ENCODE measurements at regions not wholly inside any gene's neighbourhood (a gene's known extent, or its start where the extent isn't known, plus 50 kb on each side); places are given as distances from the start of the nearest gene placed in this dataset.
"Not testable (repeated sequence)": the region's sequence is repeated elsewhere in the genome, so short reads cannot be mapped to it uniquely, and the experiment has no call there.

- not testable (repeated sequence) for H3K4me3 Mint-ChIP-seq; H3K27me3 Mint-ChIP-seq; H3K9me3 Mint-ChIP-seq; DNase-seq; H3K27ac Mint-ChIP-seq; ATAC-seq (replicated peaks); H3K36me3 Mint-ChIP-seq; H3K4me1 Mint-ChIP-seq
Observed at GRCh38 chr4:171298048-171298718, 515.0 kb upstream of the GALNTL6 start.

- H3K9me3 Mint-ChIP-seq, result no peaks in the 10 kb centered on the region
- no peaks in the 10 kb centered on the region for H3K36me3 Mint-ChIP-seq
- no peaks in the 10 kb centered on the region for H3K4me1 Mint-ChIP-seq
- no peak overlapping the region for H3K27ac Mint-ChIP-seq
- DNase-seq (no peak), ATAC-seq (replicated peaks) (no peak)
- no peak overlapping the region for H3K4me3 Mint-ChIP-seq
- H3K27me3 Mint-ChIP-seq, result no peaks in the 10 kb centered on the region
Observed at GRCh38 chr4:171288816-171289432, 524.3 kb upstream of the GALNTL6 start.

DNA sequence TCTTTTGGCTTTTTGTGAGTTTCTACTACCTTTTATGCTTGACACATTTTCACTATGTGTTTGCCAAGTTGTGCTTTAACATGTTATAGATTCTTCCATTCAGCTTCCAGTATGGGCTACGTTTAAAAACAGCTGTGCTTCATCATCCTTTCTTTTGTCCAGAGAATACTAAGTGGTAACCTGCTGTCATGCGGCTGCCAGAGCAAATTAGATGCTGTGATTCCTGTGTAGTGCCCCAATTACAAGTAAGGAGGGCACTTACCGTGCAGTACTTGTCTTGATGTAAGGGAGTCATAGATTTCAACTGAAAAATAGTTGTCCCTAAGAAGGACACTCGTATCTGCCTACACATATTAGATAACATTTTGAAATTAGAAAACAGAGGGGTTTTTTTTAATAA is 531.8 kb upstream of the GALNTL6 start:
- H3K36me3 Mint-ChIP-seq, result no peaks in the 10 kb centered on the region
- no peaks in the 10 kb centered on the region for H3K9me3 Mint-ChIP-seq
- no peaks in the 10 kb centered on the region for H3K4me1 Mint-ChIP-seq
- no peak overlapping the region for H3K27ac Mint-ChIP-seq
- ATAC-seq (replicated peaks), result no peak
- no peak overlapping the region for H3K4me3 Mint-ChIP-seq
- no peak for DNase-seq
- no peaks in the 10 kb centered on the region for H3K27me3 Mint-ChIP-seq

DNA sequence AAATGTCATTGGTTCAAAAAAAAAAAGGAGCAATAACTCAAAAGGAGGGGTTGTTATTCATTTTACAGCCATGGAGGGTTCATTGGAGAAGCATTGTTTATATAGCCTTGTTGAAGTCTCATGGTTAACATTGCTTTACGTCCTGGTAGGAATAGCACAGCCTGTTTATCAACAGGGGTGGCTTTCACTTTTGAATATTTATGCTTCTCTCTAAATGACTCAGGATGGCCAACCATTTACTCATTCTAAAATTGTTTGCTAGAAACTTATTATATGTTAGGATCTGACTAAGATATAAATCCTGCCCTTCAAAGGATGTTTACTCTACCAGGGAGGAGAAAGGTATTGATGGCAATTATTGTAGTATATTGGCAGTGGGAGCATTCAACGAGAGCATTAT is 534.1 kb upstream of the GALNTL6 start:
- no peak for ATAC-seq (replicated peaks)
- Mint-ChIP-seq H3K27me3 (no peaks in the 10 kb centered on the region), H3K27ac (no peak overlapping the region), H3K4me3 (no peak overlapping the region), H3K36me3 (no peaks in the 10 kb centered on the region), H3K9me3 (no peaks in the 10 kb centered on the region), H3K4me1 (no peaks in the 10 kb centered on the region)
- DNase-seq, result no peak

- H3K27me3 Mint-ChIP-seq, result no peaks in the 10 kb centered on the region
- peaks cover 0 to 2% of the 10 kb centered on the region in 2 donors for H3K9me3 Mint-ChIP-seq
- no peak for DNase-seq
Observed at GRCh38 chr4:171266671-171267070, 546.5 kb upstream of the GALNTL6 start.

GRCh38 chr4:171265190-171265818 is 547.9 kb upstream of the GALNTL6 start:
- no peak for ATAC-seq (replicated peaks)

More at GRCh38 chr4:171266671-171267070, 546.5 kb upstream of the GALNTL6 start:
- no peaks in the 10 kb centered on the region for H3K4me1 Mint-ChIP-seq
- no peak overlapping the region for H3K27ac Mint-ChIP-seq
- no peak overlapping the region for H3K4me3 Mint-ChIP-seq
- H3K36me3 Mint-ChIP-seq, result no peaks in the 10 kb centered on the region
- no peak for ATAC-seq (replicated peaks)

GRCh38 chr4:171256223-171256622 is 557.0 kb upstream of the GALNTL6 start:
- Mint-ChIP-seq H3K4me1 (no peaks in the 10 kb centered on the region), H3K27ac (no peak overlapping the region), H3K27me3 (no peaks in the 10 kb centered on the region), H3K4me3 (no peak overlapping the region), H3K9me3 (peaks cover 0 to 2% of the 10 kb centered on the region in 2 donors), H3K36me3 (no peaks in the 10 kb centered on the region)
- DNase-seq (no peak), ATAC-seq (replicated peaks) (no peak)

More at GRCh38 chr4:171265190-171265818, 547.9 kb upstream of the GALNTL6 start:
- no peak for DNase-seq
- H3K4me1 Mint-ChIP-seq, result no peaks in the 10 kb centered on the region
- no peaks in the 10 kb centered on the region for H3K27me3 Mint-ChIP-seq
- no peak overlapping the region for H3K4me3 Mint-ChIP-seq
- H3K27ac Mint-ChIP-seq, result no peak overlapping the region
- H3K9me3 Mint-ChIP-seq, result peaks cover 0 to 2% of the 10 kb centered on the region in 2 donors
- H3K36me3 Mint-ChIP-seq, result no peaks in the 10 kb centered on the region

DNA sequence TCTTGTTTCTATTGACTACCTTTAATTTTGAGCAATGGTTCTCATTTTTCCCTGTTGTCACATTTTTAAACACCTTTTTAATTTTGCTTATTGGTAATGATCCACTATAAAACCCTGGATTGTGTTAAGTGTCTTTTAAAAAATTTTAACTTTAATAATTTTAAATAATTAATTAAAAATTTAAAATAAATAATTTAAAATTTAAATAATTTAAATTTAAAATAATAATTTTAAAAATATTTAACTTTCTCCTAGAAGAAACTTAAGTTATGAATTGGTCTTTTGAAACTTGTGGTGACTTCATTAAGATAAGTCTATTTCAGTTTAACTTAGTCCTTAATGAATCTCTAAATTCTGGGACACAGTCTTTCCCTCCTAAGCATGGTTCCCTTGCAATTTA is 566.3 kb upstream of the GALNTL6 start:
- Mint-ChIP-seq H3K27me3 (no peaks in the 10 kb centered on the region), H3K4me3 (no peak overlapping the region), H3K36me3 (no peaks in the 10 kb centered on the region), H3K9me3 (peaks cover 5 to 7% of the 10 kb centered on the region in 2 donors), H3K27ac (no peak overlapping the region), H3K4me1 (no peaks in the 10 kb centered on the region)
- DNase-seq (no peak), ATAC-seq (replicated peaks) (no peak)

DNA sequence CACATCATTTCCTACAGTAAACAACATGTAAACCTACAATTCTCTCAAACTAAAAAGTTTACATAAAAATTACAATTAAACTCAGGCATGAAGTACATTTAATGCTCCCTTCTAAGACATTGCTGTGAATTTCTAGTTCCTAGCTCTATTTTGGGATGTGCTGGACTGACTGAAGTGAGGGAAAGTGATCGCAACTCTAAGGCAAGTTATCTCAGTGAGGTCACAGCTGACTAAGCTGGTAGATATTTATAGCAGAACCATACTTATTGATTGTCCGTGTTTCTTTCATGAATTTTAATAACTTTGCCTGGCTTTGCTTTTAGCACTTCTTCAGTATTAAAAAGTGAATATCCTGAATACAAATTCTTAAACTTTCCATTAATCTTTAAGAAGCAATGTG is 570.4 kb upstream of the GALNTL6 start:
- H3K4me1 Mint-ChIP-seq, result no peaks in the 10 kb centered on the region
- H3K27me3 Mint-ChIP-seq, result no peaks in the 10 kb centered on the region
- H3K27ac Mint-ChIP-seq, result no peak overlapping the region
- DNase-seq (no peak), ATAC-seq (replicated peaks) (no peak)
- no peaks in the 10 kb centered on the region for H3K9me3 Mint-ChIP-seq
- H3K36me3 Mint-ChIP-seq, result no peaks in the 10 kb centered on the region
- no peak overlapping the region for H3K4me3 Mint-ChIP-seq

- Mint-ChIP-seq H3K9me3 (no peaks in the 10 kb centered on the region), H3K36me3 (no peaks in the 10 kb centered on the region), H3K27ac (no peak overlapping the region), H3K4me3 (no peak overlapping the region), H3K4me1 (no peaks in the 10 kb centered on the region), H3K27me3 (no peaks in the 10 kb centered on the region)
- no peak for DNase-seq
- no peak for ATAC-seq (replicated peaks)
Observed at GRCh38 chr4:171239196-171239595, 574.0 kb upstream of the GALNTL6 start.

- Mint-ChIP-seq H3K27ac (no peak overlapping the region), H3K36me3 (no peaks in the 10 kb centered on the region), H3K4me3 (no peak overlapping the region), H3K4me1 (no peaks in the 10 kb centered on the region), H3K27me3 (no peaks in the 10 kb centered on the region), H3K9me3 (no peaks in the 10 kb centered on the region)
- ATAC-seq (replicated peaks) (no peak), DNase-seq (no peak)
Observed at GRCh38 chr4:171235521-171235920, 577.7 kb upstream of the GALNTL6 start.

GRCh38 chr4:171229354-171229753 is 583.9 kb upstream of the GALNTL6 start:
- not testable (repeated sequence) for H3K36me3 Mint-ChIP-seq; H3K9me3 Mint-ChIP-seq; H3K27me3 Mint-ChIP-seq; DNase-seq; ATAC-seq (replicated peaks); H3K27ac Mint-ChIP-seq; H3K4me1 Mint-ChIP-seq; H3K4me3 Mint-ChIP-seq

DNA sequence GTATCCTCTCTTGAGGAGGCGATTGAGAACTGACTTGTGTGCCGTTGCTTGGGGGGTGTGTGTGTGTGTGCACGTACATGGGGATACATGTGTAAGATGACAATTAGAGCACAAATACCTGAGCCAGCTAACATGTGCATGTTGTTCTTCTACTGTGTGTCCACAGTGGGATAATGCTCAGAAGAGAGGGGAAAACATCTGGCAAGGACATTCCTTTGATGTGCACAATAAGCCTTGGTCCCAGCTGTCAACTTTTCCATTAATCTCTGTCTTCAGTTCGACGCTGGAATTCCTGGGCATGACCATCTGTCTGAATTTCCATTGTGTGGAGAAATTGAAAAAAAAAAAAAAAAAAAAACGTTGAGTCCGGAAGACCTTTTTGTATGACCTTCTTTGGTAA is 592.0 kb upstream of the GALNTL6 start:
- ATAC-seq (replicated peaks), result no peak
- Mint-ChIP-seq H3K9me3 (peaks cover 0 to 2% of the 10 kb centered on the region in 2 donors), H3K4me1 (no peaks in the 10 kb centered on the region), H3K36me3 (no peaks in the 10 kb centered on the region), H3K27me3 (no peaks in the 10 kb centered on the region), H3K27ac (no peak overlapping the region), H3K4me3 (no peak overlapping the region)
- DNase-seq, result no peak

GRCh38 chr4:171203425-171203824 is 609.8 kb upstream of the GALNTL6 start:
- Mint-ChIP-seq H3K9me3 (peaks cover 0 to 1% of the 10 kb centered on the region in 2 donors), H3K27me3 (no peaks in the 10 kb centered on the region), H3K4me3 (no peak overlapping the region), H3K27ac (no peak overlapping the region), H3K4me1 (no peaks in the 10 kb centered on the region), H3K36me3 (no peaks in the 10 kb centered on the region)
- ATAC-seq (replicated peaks) (no peak), DNase-seq (no peak)

GRCh38 chr4:171202908-171203307 is 610.3 kb upstream of the GALNTL6 start:
- no peaks in the 10 kb centered on the region for H3K4me1 Mint-ChIP-seq
- no peaks in the 10 kb centered on the region for H3K36me3 Mint-ChIP-seq
- ATAC-seq (replicated peaks) (no peak), DNase-seq (no peak)
- no peaks in the 10 kb centered on the region for H3K9me3 Mint-ChIP-seq
- H3K27me3 Mint-ChIP-seq, result no peaks in the 10 kb centered on the region
- no peak overlapping the region for H3K4me3 Mint-ChIP-seq
- H3K27ac Mint-ChIP-seq, result no peak overlapping the region

All from stimulated activated naive B cell treated with anti-CD40 and anti-IgM and Interleukin-4, amounts not matched to agents 10 μg/mL and 1 μg/mL and 100 μg/mL, for 72 hours (primary cell).